ENCODE measurements at regions not wholly inside any gene's neighbourhood (a gene's known extent, or its start where the extent isn't known, plus 50 kb on each side); places are given as distances from the start of the nearest gene placed in this dataset.

GRCh38 chr4:83748711-83749110, 212.8 kb downstream of the GPAT3 start:
- TF ChIP-seq EZH2 (IDR thresholded peaks at IDR 0.05; ENCODE audit: insufficient read depth, poor library complexity, severe bottlenecking) (no peak), EZH2phosphoT487 (IDR thresholded peaks at IDR 0.05; ENCODE audit: insufficient read depth, low read depth) (no peak)
